Vagina (tissue), 2 donors: ENCODE measurements at regions not wholly inside any gene's neighbourhood (a gene's known extent, or its start where the extent isn't known, plus 50 kb on each side); places are given as distances from the start of the nearest gene placed in this dataset.

Experiments
- DNase-seq, 2 donors: peaks; one replicate each; pipeline ENCODE4 v3.0.0-alpha.2; 2017; ENCODE audit errors: extremely low spot score in 2 of 2
- H3K27ac ChIP-seq: fragments of 200-600 bp; sonication (generic); one replicate; pipeline ENCODE4 v1.5.1; 2019
- H3K27me3 ChIP-seq: fragments of 200-600 bp; sonication (generic); one replicate; pipeline ENCODE4 v1.5.1; 2019
- H3K36me3 ChIP-seq, 2 donors: fragments of 200-600 bp; sonication (generic); one replicate each; pipeline ENCODE4 v1.5.1; 2017 to 2019
- H3K4me1 ChIP-seq: fragments of 200-600 bp; sonication (generic); one replicate; pipeline ENCODE4 v1.5.1; 2019
- H3K4me3 ChIP-seq, 2 donors: fragments of 200-600 bp; sonication (generic); 1 replicate in 1 of 2; 2 replicates in 1 of 2; pipeline ENCODE4 v1.5.1; 2016 to 2019
- H3K9me3 ChIP-seq: fragments of 200-600 bp; sonication (generic); one replicate; pipeline ENCODE4 v1.5.1; 2019
- CTCF ChIP-seq, 3 experiments: fragments of 450-650 bp in 2 of 3; fragments of 200-600 bp in 1 of 3; sonication (generic) in 1 of 3; IDR thresholded peaks; one replicate each; pipeline ENCODE4 v1.5.1; 2017 to 2019; ENCODE audit warnings: antibody characterized with exemption in 3 of 3, mild to moderate bottlenecking in 2 of 3, moderate library complexity in 2 of 3
- POLR2A ChIP-seq, 2 donors: fragments of 450-650 bp; IDR thresholded peaks; one replicate each; pipeline ENCODE4 v1.6.1; 2017; ENCODE audit warnings: antibody characterized with exemption in 2 of 2, mild to moderate bottlenecking in 2 of 2, moderate library complexity in 2 of 2
- POLR2AphosphoS5 ChIP-seq, 2 donors: sonication (generic); formaldehyde crosslinking; IDR thresholded peaks; one replicate each; pipeline ENCODE4 v1.9.0; 2017; ENCODE audit warnings: antibody characterized with exemption in 2 of 2, mild to moderate bottlenecking in 2 of 2, low read depth in 1 of 2; ENCODE audit not compliant: insufficient read depth in 1 of 2
- intact Hi-C: fragments of 100-400 bp; cut with DNase I; formaldehyde crosslinking; loops from one replicate; pipeline ENCODE4 v1.15.1; 2023

- TF ChIP-seq CTCF (IDR thresholded peaks at IDR 0.05) (no peak), POLR2AphosphoS5 (IDR thresholded peaks at IDR 0.05; ENCODE audit: insufficient read depth in 1 of 2, low read depth in 1 of 2) (no peak), POLR2A (IDR thresholded peaks at IDR 0.05) (no peak)
- no peaks in the 10 kb centered on the region for H3K36me3 ChIP-seq
- intact Hi-C loops: no loop called here
- no peak for DNase-seq
- H3K4me1 ChIP-seq: no peaks in the 10 kb centered on the region
- no peaks in the 10 kb centered on the region for H3K9me3 ChIP-seq
- no peak overlapping the region for H3K27ac ChIP-seq
- H3K4me3 ChIP-seq: no peak overlapping the region
- no peaks in the 10 kb centered on the region for H3K27me3 ChIP-seq
These were observed 124.0 kb downstream of the EDN1 start for GRCh38 chr6:12414096-12414675.

- no peaks in the 10 kb centered on the region for H3K4me1 ChIP-seq
These were observed 125.9 kb downstream of the EDN1 start for GRCh38 chr6:12415980-12416598.

DNA sequence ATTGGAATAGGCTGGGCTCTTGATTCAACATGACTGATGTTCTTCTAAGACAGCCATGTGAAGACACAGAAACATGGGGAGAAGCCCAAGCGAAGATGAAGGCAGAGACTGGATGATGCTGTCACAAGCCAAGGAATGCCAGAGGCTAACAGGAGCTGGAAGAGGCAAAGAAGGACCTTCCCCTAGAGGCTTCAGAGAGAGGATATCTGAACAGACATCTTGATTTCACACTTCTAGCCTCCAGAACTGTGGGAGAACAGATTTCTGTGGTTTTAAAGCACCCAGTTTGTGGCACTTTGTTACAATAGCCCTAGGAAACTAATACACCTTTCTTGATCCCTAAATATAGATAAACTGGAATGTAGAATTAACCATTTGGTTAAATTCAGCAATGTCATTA is 127.0 kb downstream of the EDN1 start:
- no peak for TF ChIP-seq POLR2A (IDR thresholded peaks at IDR 0.05)
- TF ChIP-seq CTCF (IDR thresholded peaks at IDR 0.05): no peak
- no peak for TF ChIP-seq POLR2AphosphoS5 (IDR thresholded peaks at IDR 0.05; ENCODE audit: insufficient read depth in 1 of 2, low read depth in 1 of 2)
- H3K36me3 ChIP-seq: no peaks in the 10 kb centered on the region
- intact Hi-C loops: no loop called here
- H3K27me3 ChIP-seq: no peaks in the 10 kb centered on the region
- no peak overlapping the region for H3K4me3 ChIP-seq
- H3K4me1 ChIP-seq: no peaks in the 10 kb centered on the region
- no peak for DNase-seq
- H3K27ac ChIP-seq: no peak overlapping the region
- no peaks in the 10 kb centered on the region for H3K9me3 ChIP-seq

More at GRCh38 chr6:12415980-12416598, 125.9 kb downstream of the EDN1 start:
- Histone ChIP-seq H3K9me3 (no peaks in the 10 kb centered on the region), H3K27ac (no peak overlapping the region), H3K27me3 (no peaks in the 10 kb centered on the region), H3K4me3 (no peak overlapping the region), H3K36me3 (no peaks in the 10 kb centered on the region)
- intact Hi-C loops: no loop called here
- no peak for DNase-seq
- TF ChIP-seq CTCF (IDR thresholded peaks at IDR 0.05) (no peak), POLR2AphosphoS5 (IDR thresholded peaks at IDR 0.05; ENCODE audit: insufficient read depth in 1 of 2, low read depth in 1 of 2) (no peak), POLR2A (IDR thresholded peaks at IDR 0.05) (no peak)

GRCh38 chr6:12418946-12419345 is 128.8 kb downstream of the EDN1 start:
- Histone ChIP-seq H3K27me3 (no peaks in the 10 kb centered on the region), H3K36me3 (no peaks in the 10 kb centered on the region), H3K4me1 (no peaks in the 10 kb centered on the region), H3K27ac (no peak overlapping the region), H3K9me3 (no peaks in the 10 kb centered on the region), H3K4me3 (no peak overlapping the region)
- TF ChIP-seq POLR2A (IDR thresholded peaks at IDR 0.05): no peak
- intact Hi-C loops: no loop called here
- DNase-seq: no peak

GRCh38 chr6:12419631-12420272 is 129.6 kb downstream of the EDN1 start:
- no peaks in the 10 kb centered on the region for H3K9me3 ChIP-seq
- H3K36me3 ChIP-seq: no peaks in the 10 kb centered on the region
- TF ChIP-seq CTCF (IDR thresholded peaks at IDR 0.05) (no peak), POLR2AphosphoS5 (IDR thresholded peaks at IDR 0.05; ENCODE audit: insufficient read depth in 1 of 2, low read depth in 1 of 2) (no peak), POLR2A (IDR thresholded peaks at IDR 0.05) (no peak)
- H3K27me3 ChIP-seq: no peaks in the 10 kb centered on the region
- no peaks in the 10 kb centered on the region for H3K4me1 ChIP-seq
- intact Hi-C loops: no loop called here
- H3K4me3 ChIP-seq: no peak overlapping the region
- no peak overlapping the region for H3K27ac ChIP-seq
- no peak for DNase-seq
